ENCODE measurements at regions not wholly inside any gene's neighbourhood (a gene's known extent, or its start where the extent isn't known, plus 50 kb on each side); places are given as distances from the start of the nearest gene placed in this dataset.

GRCh38 chr14:64639340-64639821 lies 64.8 kb upstream of the PLEKHG3 start:
- peaks cover 6% of the 10 kb centered on the region; the same call in 1 of the 2 replicates for H3K9me3 ChIP-seq (ENCODE audit: control insufficient read depth, insufficient read depth, low read length)
- no peak overlapping the region for H3K9ac ChIP-seq (ENCODE audit: low read depth, low read length)
- H3K4me1 ChIP-seq (ENCODE audit: insufficient read depth, low read length) = peaks cover 17% of the 10 kb centered on the region
- H3K36me3 ChIP-seq (ENCODE audit: insufficient read depth, low read length) = no peaks in the 10 kb centered on the region

- Histone ChIP-seq H3K36me3 (ENCODE audit: insufficient read depth, low read length) (no peaks in the 10 kb centered on the region), H3K9ac (ENCODE audit: low read depth, low read length) (no peak overlapping the region), H3K4me1 (ENCODE audit: insufficient read depth, low read length) (peaks cover 23% of the 10 kb centered on the region)
Measured at GRCh38 chr14:64640839-64641238, 63.4 kb upstream of the PLEKHG3 start.

GRCh38 chr14:64641760-64642159 lies 62.5 kb upstream of the PLEKHG3 start:
- Histone ChIP-seq H3K4me1 (ENCODE audit: insufficient read depth, low read length) (peaks cover 29% of the 10 kb centered on the region), H3K36me3 (ENCODE audit: insufficient read depth, low read length) (no peaks in the 10 kb centered on the region), H3K9me3 (ENCODE audit: control insufficient read depth, insufficient read depth, low read length) (peaks cover 6% of the 10 kb centered on the region; the same call in 1 of the 2 replicates), H3K9ac (ENCODE audit: low read depth, low read length) (no peak overlapping the region)

More at GRCh38 chr14:64640839-64641238, 63.4 kb upstream of the PLEKHG3 start:
- H3K9me3 ChIP-seq (ENCODE audit: control insufficient read depth, insufficient read depth, low read length) = peaks cover 6% of the 10 kb centered on the region; the same call in 1 of the 2 replicates

GRCh38 chr14:64643709-64644108 lies 60.5 kb upstream of the PLEKHG3 start:
- H3K4me1 ChIP-seq (ENCODE audit: insufficient read depth, low read length) = peaks cover 35% of the 10 kb centered on the region
- H3K9me3 ChIP-seq (ENCODE audit: control insufficient read depth, insufficient read depth, low read length) = peaks cover 6% of the 10 kb centered on the region; the same call in 1 of the 2 replicates
- H3K9ac ChIP-seq (ENCODE audit: low read depth, low read length) = no peak overlapping the region
- H3K36me3 ChIP-seq (ENCODE audit: insufficient read depth, low read length) = no peaks in the 10 kb centered on the region

GRCh38 chr14:64644629-64645028 lies 59.6 kb upstream of the PLEKHG3 start:
- peaks cover 6% of the 10 kb centered on the region; the same call in 1 of the 2 replicates for H3K9me3 ChIP-seq (ENCODE audit: control insufficient read depth, insufficient read depth, low read length)
- H3K9ac ChIP-seq (ENCODE audit: low read depth, low read length) = no peak overlapping the region
- no peaks in the 10 kb centered on the region for H3K36me3 ChIP-seq (ENCODE audit: insufficient read depth, low read length)
- peaks cover 37% of the 10 kb centered on the region for H3K4me1 ChIP-seq (ENCODE audit: insufficient read depth, low read length)

GRCh38 chr14:64645220-64645892 lies 58.9 kb upstream of the PLEKHG3 start:
- Histone ChIP-seq H3K9me3 (ENCODE audit: control insufficient read depth, insufficient read depth, low read length) (peaks cover 6% of the 10 kb centered on the region; the same call in 1 of the 2 replicates), H3K9ac (ENCODE audit: low read depth, low read length) (peak overlapping the region; percentile 30), H3K4me1 (ENCODE audit: insufficient read depth, low read length) (peaks cover 39% of the 10 kb centered on the region), H3K36me3 (ENCODE audit: insufficient read depth, low read length) (no peaks in the 10 kb centered on the region)

- H3K9me3 ChIP-seq (ENCODE audit: control insufficient read depth, insufficient read depth, low read length) = peaks cover 6% of the 10 kb centered on the region; the same call in 1 of the 2 replicates
- no peaks in the 10 kb centered on the region for H3K36me3 ChIP-seq (ENCODE audit: insufficient read depth, low read length)
- H3K4me1 ChIP-seq (ENCODE audit: insufficient read depth, low read length) = peaks cover 39% of the 10 kb centered on the region
- H3K9ac ChIP-seq (ENCODE audit: low read depth, low read length) = peak overlapping the region; percentile 30; the same call in 1 of the 2 replicates
Measured at GRCh38 chr14:64646103-64646502, 58.1 kb upstream of the PLEKHG3 start.

- H3K4me1 ChIP-seq (ENCODE audit: insufficient read depth, low read length) = peaks cover 36% of the 10 kb centered on the region
- no peak overlapping the region for H3K9ac ChIP-seq (ENCODE audit: low read depth, low read length)
- H3K36me3 ChIP-seq (ENCODE audit: insufficient read depth, low read length) = no peaks in the 10 kb centered on the region
Measured at GRCh38 chr14:64649383-64649998, 54.7 kb upstream of the PLEKHG3 start.

GRCh38 chr14:64653900-64654245 lies 50.4 kb upstream of the PLEKHG3 start:
- H3K9me3 ChIP-seq (ENCODE audit: control insufficient read depth, insufficient read depth, low read length) = no peaks in the 10 kb centered on the region
- H3K9ac ChIP-seq (ENCODE audit: low read depth, low read length) = no peak overlapping the region
- no peaks in the 10 kb centered on the region for H3K36me3 ChIP-seq (ENCODE audit: insufficient read depth, low read length)
- H3K4me1 ChIP-seq (ENCODE audit: insufficient read depth, low read length) = peaks cover 10% of the 10 kb centered on the region; the same call in 1 of the 2 replicates

More at GRCh38 chr14:64649383-64649998, 54.7 kb upstream of the PLEKHG3 start:
- H3K9me3 ChIP-seq (ENCODE audit: control insufficient read depth, insufficient read depth, low read length) = no peaks in the 10 kb centered on the region

GRCh38 chr14:64654246-64654900 lies 49.9 kb upstream of the PLEKHG3 start:
- Histone ChIP-seq H3K36me3 (ENCODE audit: insufficient read depth, low read length) (no peaks in the 10 kb centered on the region), H3K9me3 (ENCODE audit: control insufficient read depth, insufficient read depth, low read length) (no peaks in the 10 kb centered on the region), H3K4me1 (ENCODE audit: insufficient read depth, low read length) (peaks cover 8% of the 10 kb centered on the region; the same call in 1 of the 2 replicates), H3K9ac (ENCODE audit: low read depth, low read length) (no peak overlapping the region)
